ENCODE measurements at regions not wholly inside any gene's neighbourhood (a gene's known extent, or its start where the extent isn't known, plus 50 kb on each side); places are given as distances from the start of the nearest gene placed in this dataset.

- no peak overlapping the region for H3K4me3 ChIP-seq (ENCODE audit: insufficient read depth, low read length, poor library complexity, severe bottlenecking)
- H3K79me2 ChIP-seq (ENCODE audit: insufficient read depth, low read length): no peaks in the 10 kb centered on the region
- H3K36me3 ChIP-seq (ENCODE audit: low read length): no peaks in the 10 kb centered on the region
- no peaks in the 10 kb centered on the region for H4K20me1 ChIP-seq (ENCODE audit: low read depth, low read length)
- H3F3A ChIP-seq (ENCODE audit: insufficient read depth): no peaks in the 10 kb centered on the region
- no peak overlapping the region for H2AFZ ChIP-seq (ENCODE audit: low read depth, low read length, severe bottlenecking)
- H3K4me2 ChIP-seq (ENCODE audit: low read depth, low read length, poor library complexity, severe bottlenecking): no peak overlapping the region
- no peaks in the 10 kb centered on the region for H3K9me2 ChIP-seq (replicated peaks; ENCODE audit: insufficient read depth, low read length)
- H3K9ac ChIP-seq (ENCODE audit: low read length): no peak overlapping the region
- H3K27me3 ChIP-seq (ENCODE audit: low read length): no peaks in the 10 kb centered on the region
- no peaks in the 10 kb centered on the region for H3K9me3 ChIP-seq (ENCODE audit: insufficient read depth, low read length)
- H3K27ac ChIP-seq (ENCODE audit: low read depth, low read length): no peak overlapping the region
- TF ChIP-seq, protein P1, sequence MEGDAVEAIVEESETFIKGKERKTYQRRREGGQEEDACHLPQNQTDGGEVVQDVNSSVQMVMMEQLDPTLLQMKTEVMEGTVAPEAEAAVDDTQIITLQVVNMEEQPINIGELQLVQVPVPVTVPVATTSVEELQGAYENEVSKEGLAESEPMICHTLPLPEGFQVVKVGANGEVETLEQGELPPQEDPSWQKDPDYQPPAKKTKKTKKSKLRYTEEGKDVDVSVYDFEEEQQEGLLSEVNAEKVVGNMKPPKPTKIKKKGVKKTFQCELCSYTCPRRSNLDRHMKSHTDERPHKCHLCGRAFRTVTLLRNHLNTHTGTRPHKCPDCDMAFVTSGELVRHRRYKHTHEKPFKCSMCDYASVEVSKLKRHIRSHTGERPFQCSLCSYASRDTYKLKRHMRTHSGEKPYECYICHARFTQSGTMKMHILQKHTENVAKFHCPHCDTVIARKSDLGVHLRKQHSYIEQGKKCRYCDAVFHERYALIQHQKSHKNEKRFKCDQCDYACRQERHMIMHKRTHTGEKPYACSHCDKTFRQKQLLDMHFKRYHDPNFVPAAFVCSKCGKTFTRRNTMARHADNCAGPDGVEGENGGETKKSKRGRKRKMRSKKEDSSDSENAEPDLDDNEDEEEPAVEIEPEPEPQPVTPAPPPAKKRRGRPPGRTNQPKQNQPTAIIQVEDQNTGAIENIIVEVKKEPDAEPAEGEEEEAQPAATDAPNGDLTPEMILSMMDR (IDR thresholded peaks at IDR 0.05; ENCODE audit: insufficient read depth, low read length, poor library complexity, severe bottlenecking): no peak
- TF ChIP-seq EZH2phosphoT487 (conservative IDR thresholded peaks at IDR 0.05; ENCODE audit: low read length): no peak
Measured at GRCh38 chrX:40199704-40200103, 101.9 kb upstream of the BCOR start.

DNA sequence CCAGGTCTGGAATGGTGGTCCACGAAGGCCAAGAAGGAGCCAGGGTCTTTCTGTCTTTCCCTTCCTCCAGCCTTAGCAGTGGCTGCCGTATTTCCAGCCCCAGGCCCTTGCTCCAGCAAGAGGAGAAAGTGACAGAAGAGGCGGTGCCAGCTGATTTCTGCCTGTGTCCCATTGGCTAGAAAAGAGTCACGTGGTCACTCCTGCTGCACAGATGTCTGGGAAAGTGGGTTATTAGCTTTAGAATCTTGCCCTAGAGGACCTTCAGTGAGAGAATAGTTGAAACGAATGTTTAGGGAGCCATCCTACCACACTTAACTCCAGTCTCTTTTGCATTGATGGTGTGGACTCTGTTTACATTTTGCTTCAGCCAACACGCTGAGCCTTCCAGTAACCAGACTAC lies 99.3 kb upstream of the BCOR start:
- Histone ChIP-seq H3K9me3 (ENCODE audit: insufficient read depth, low read length) (no peaks in the 10 kb centered on the region), H3K27me3 (ENCODE audit: low read length) (no peaks in the 10 kb centered on the region), H3K36me3 (ENCODE audit: low read length) (no peaks in the 10 kb centered on the region), H3K79me2 (ENCODE audit: insufficient read depth, low read length) (no peaks in the 10 kb centered on the region), H3K27ac (ENCODE audit: low read depth, low read length) (no peak overlapping the region), H2AFZ (ENCODE audit: low read depth, low read length, severe bottlenecking) (no peak overlapping the region), H3F3A (ENCODE audit: insufficient read depth) (no peaks in the 10 kb centered on the region), H3K9ac (ENCODE audit: low read length) (no peak overlapping the region), H3K4me2 (ENCODE audit: low read depth, low read length, poor library complexity, severe bottlenecking) (no peak overlapping the region), H3K9me2 (replicated peaks; ENCODE audit: insufficient read depth, low read length) (no peaks in the 10 kb centered on the region), H3K4me3 (ENCODE audit: insufficient read depth, low read length, poor library complexity, severe bottlenecking) (no peak overlapping the region), H4K20me1 (ENCODE audit: low read depth, low read length) (no peaks in the 10 kb centered on the region)
- TF ChIP-seq, protein P1 (IDR thresholded peaks at IDR 0.05; ENCODE audit: insufficient read depth, low read length, poor library complexity, severe bottlenecking): no peak
- no peak for TF ChIP-seq EZH2phosphoT487 (conservative IDR thresholded peaks at IDR 0.05; ENCODE audit: low read length)

GRCh38 chrX:40195368-40195767 lies 97.6 kb upstream of the BCOR start:
- Histone ChIP-seq H3K9ac (ENCODE audit: low read length) (no peak overlapping the region), H2AFZ (ENCODE audit: low read depth, low read length, severe bottlenecking) (no peak overlapping the region), H4K20me1 (ENCODE audit: low read depth, low read length) (no peaks in the 10 kb centered on the region), H3K9me2 (replicated peaks; ENCODE audit: insufficient read depth, low read length) (no peaks in the 10 kb centered on the region), H3F3A (ENCODE audit: insufficient read depth) (no peaks in the 10 kb centered on the region), H3K27me3 (ENCODE audit: low read length) (no peaks in the 10 kb centered on the region), H3K79me2 (ENCODE audit: insufficient read depth, low read length) (no peaks in the 10 kb centered on the region), H3K27ac (ENCODE audit: low read depth, low read length) (no peak overlapping the region), H3K36me3 (ENCODE audit: low read length) (no peaks in the 10 kb centered on the region), H3K4me2 (ENCODE audit: low read depth, low read length, poor library complexity, severe bottlenecking) (no peak overlapping the region), H3K4me3 (ENCODE audit: insufficient read depth, low read length, poor library complexity, severe bottlenecking) (no peak overlapping the region), H3K9me3 (ENCODE audit: insufficient read depth, low read length) (no peaks in the 10 kb centered on the region)
- TF ChIP-seq, protein P1 (IDR thresholded peaks at IDR 0.05; ENCODE audit: insufficient read depth, low read length, poor library complexity, severe bottlenecking): no peak

- Histone ChIP-seq H2AFZ (ENCODE audit: low read depth, low read length, severe bottlenecking) (no peak overlapping the region), H3K27ac (ENCODE audit: low read depth, low read length) (no peak overlapping the region), H3K79me2 (ENCODE audit: insufficient read depth, low read length) (no peaks in the 10 kb centered on the region), H3K9ac (ENCODE audit: low read length) (no peak overlapping the region), H3K27me3 (ENCODE audit: low read length) (no peaks in the 10 kb centered on the region), H3K4me2 (ENCODE audit: low read depth, low read length, poor library complexity, severe bottlenecking) (no peak overlapping the region), H3K9me2 (replicated peaks; ENCODE audit: insufficient read depth, low read length) (no peaks in the 10 kb centered on the region), H3K4me3 (ENCODE audit: insufficient read depth, low read length, poor library complexity, severe bottlenecking) (no peak overlapping the region), H3F3A (ENCODE audit: insufficient read depth) (no peaks in the 10 kb centered on the region), H3K36me3 (ENCODE audit: low read length) (no peaks in the 10 kb centered on the region), H4K20me1 (ENCODE audit: low read depth, low read length) (no peaks in the 10 kb centered on the region), H3K9me3 (ENCODE audit: insufficient read depth, low read length) (no peaks in the 10 kb centered on the region)
- TF ChIP-seq EZH2phosphoT487 (conservative IDR thresholded peaks at IDR 0.05; ENCODE audit: low read length): no peak
- TF ChIP-seq, protein P1 (IDR thresholded peaks at IDR 0.05; ENCODE audit: insufficient read depth, low read length, poor library complexity, severe bottlenecking): no peak
Measured at GRCh38 chrX:40192196-40192595, 94.4 kb upstream of the BCOR start.

Measured in SU-DHL-6 (cell line).